ENCODE measurements at regions not wholly inside any gene's neighbourhood (a gene's known extent, or its start where the extent isn't known, plus 50 kb on each side); places are given as distances from the start of the nearest gene placed in this dataset.
"Not testable (repeated sequence)": the region's sequence is repeated elsewhere in the genome, so short reads cannot be mapped to it uniquely, and the experiment has no call there.

- no peak for FAIRE-seq
- no peak for DNase-seq (ENCODE audit: insufficient read length, low spot score)
These were observed 52.5 kb upstream of the NBL1 start for GRCh38 chr1:19591482-19592091.

GRCh38 chr1:19585507-19585906 lies 58.6 kb upstream of the NBL1 start:
- FAIRE-seq (no peak), DNase-seq (ENCODE audit: insufficient read length, low spot score) (no peak)

- peak; percentile 18 for DNase-seq (ENCODE audit: insufficient read length, low spot score)
- FAIRE-seq: no peak
These were observed 61.8 kb upstream of the NBL1 start for GRCh38 chr1:19582318-19582717.

- DNase-seq (ENCODE audit: insufficient read length, low spot score) (no peak), FAIRE-seq (no peak)
These were observed 62.7 kb upstream of the NBL1 start for GRCh38 chr1:19581381-19581780.

- no peak for FAIRE-seq
These were observed 66.5 kb upstream of the NBL1 start for GRCh38 chr1:19577561-19577960.

GRCh38 chr1:19577036-19577435 lies 67.1 kb upstream of the NBL1 start:
- DNase-seq (ENCODE audit: insufficient read length, low spot score) (no peak), FAIRE-seq (no peak)

More at GRCh38 chr1:19577561-19577960, 66.5 kb upstream of the NBL1 start:
- no peak for DNase-seq (ENCODE audit: insufficient read length, low spot score)

- DNase-seq (ENCODE audit: insufficient read length, low spot score) (no peak), FAIRE-seq (no peak)
These were observed 74.3 kb upstream of the NBL1 start for GRCh38 chr1:19569786-19570185.

- no peak for FAIRE-seq
- no peak for DNase-seq (ENCODE audit: insufficient read length, low spot score)
These were observed 77.1 kb upstream of the NBL1 start for GRCh38 chr1:19567041-19567440.

GRCh38 chr1:19564366-19564765 lies 79.0 kb upstream of the CAPZB start:
- no peak for FAIRE-seq
- no peak for DNase-seq (ENCODE audit: insufficient read length, low spot score)

- DNase-seq (ENCODE audit: insufficient read length, low spot score) (no peak), FAIRE-seq (no peak)
These were observed 78.2 kb upstream of the CAPZB start for GRCh38 chr1:19563324-19564097.

GRCh38 chr1:19562847-19563246 lies 77.5 kb upstream of the CAPZB start:
- no peak for FAIRE-seq
- no peak for DNase-seq (ENCODE audit: insufficient read length, low spot score)

- DNase-seq (ENCODE audit: insufficient read length, low spot score) (no peak), FAIRE-seq (no peak)
These were observed 75.1 kb upstream of the CAPZB start for GRCh38 chr1:19560480-19560879.

GRCh38 chr1:19559641-19560040 lies 74.3 kb upstream of the CAPZB start:
- no peak for DNase-seq (ENCODE audit: insufficient read length, low spot score)
- FAIRE-seq: no peak

- DNase-seq (ENCODE audit: insufficient read length, low spot score) (no peak), FAIRE-seq (no peak)
These were observed 72.3 kb upstream of the CAPZB start for GRCh38 chr1:19557609-19558051.

GRCh38 chr1:19554090-19554489 lies 68.8 kb upstream of the CAPZB start:
- DNase-seq (ENCODE audit: insufficient read length, low spot score) (no peak), FAIRE-seq (no peak)

GRCh38 chr1:19552291-19553010 lies 67.1 kb upstream of the CAPZB start:
- no peak for FAIRE-seq
- DNase-seq (ENCODE audit: insufficient read length, low spot score): no peak

GRCh38 chr1:19551837-19552236 lies 66.5 kb upstream of the CAPZB start:
- not testable (repeated sequence) for FAIRE-seq; DNase-seq (ENCODE audit: insufficient read length, low spot score)

- FAIRE-seq; DNase-seq (ENCODE audit: insufficient read length, low spot score): not testable (repeated sequence)
These were observed 65.1 kb upstream of the CAPZB start for GRCh38 chr1:19550437-19550836.

GRCh38 chr1:19547814-19548213 lies 62.5 kb upstream of the CAPZB start:
- DNase-seq (ENCODE audit: insufficient read length, low spot score) (no peak), FAIRE-seq (no peak)

GRCh38 chr1:19536519-19536918 lies 51.2 kb upstream of the CAPZB start:
- FAIRE-seq: no peak

GRCh38 chr1:19535214-19535613 lies 49.9 kb upstream of the CAPZB start:
- FAIRE-seq: no peak
- no peak for DNase-seq (ENCODE audit: insufficient read length, low spot score)

More at GRCh38 chr1:19536519-19536918, 51.2 kb upstream of the CAPZB start:
- no peak for DNase-seq (ENCODE audit: insufficient read length, low spot score)
